Heart right ventricle (tissue), 16 donors: ENCODE measurements at regions not wholly inside any gene's neighbourhood (a gene's known extent, or its start where the extent isn't known, plus 50 kb on each side); places are given as distances from the start of the nearest gene placed in this dataset.

Experiments used
- ATAC-seq, 8 donors: fragments of 200-7000 bp; cut with Tn5 transposase; one replicate each; pipeline ENCODE4 v1.9.1; 2020; ENCODE audit warnings: mild to moderate bottlenecking in 8 of 8, moderate library complexity in 8 of 8, moderate number of reproducible peaks in 1 of 8
- DNase-seq, 2 donors: peaks; one replicate each; pipeline ENCODE4 v3.0.0-alpha.2; 2020
- H3K27ac ChIP-seq, 10 donors: fragments of 200-600 bp; sonication (generic) in 2 of 10; one replicate each; pipeline versions ENCODE4 v1.5.0 to v1.8.0; 2020 to 2022; ENCODE audit warnings: mild to moderate bottlenecking in 3 of 10
- H3K27me3 ChIP-seq, 7 donors: fragments of 200-600 bp; one replicate each; pipeline ENCODE4 v1.8.0; 2021 to 2022; ENCODE audit warnings: mild to moderate bottlenecking in 2 of 7
- H3K36me3 ChIP-seq, 9 donors: fragments of 200-600 bp; sonication (generic) in 1 of 9; one replicate each; pipeline versions ENCODE4 v1.5.0 to v1.8.0; 2020 to 2022; ENCODE audit warnings: mild to moderate bottlenecking in 2 of 9
- H3K4me1 ChIP-seq, 9 donors: fragments of 200-600 bp; sonication (generic) in 1 of 9; one replicate each; pipeline versions ENCODE4 v1.5.0 to v1.8.0; 2020 to 2022; ENCODE audit warnings: mild to moderate bottlenecking in 4 of 9
- H3K4me3 ChIP-seq, 10 donors: fragments of 200-600 bp; sonication (generic) in 2 of 10; one replicate each; pipeline versions ENCODE4 v1.5.0 to v1.8.0; 2020 to 2022; ENCODE audit warnings: mild to moderate bottlenecking in 7 of 10, moderate library complexity in 2 of 10
- H3K9me3 ChIP-seq, 11 donors: fragments of 200-600 bp in 10 of 11; sonication (generic) in 2 of 11; one replicate each; pipeline versions ENCODE4 v1.5.0 to v1.8.0; 2013 to 2022; ENCODE audit warnings: mild to moderate bottlenecking in 2 of 11, control low read depth in 1 of 11, moderate library complexity in 1 of 11
- CTCF ChIP-seq, 9 donors: fragments of 200-600 bp; sonication (generic) in 2 of 9; IDR thresholded peaks; one replicate each; pipeline versions ENCODE4 v1.5.0 to v1.8.0; 2021 to 2022; ENCODE audit warnings: antibody characterized with exemption in 9 of 9, mild to moderate bottlenecking in 5 of 9, moderate library complexity in 1 of 9
- WGBS, 2 donors: extraction: QIAGEN DNeasy Blood & Tissue Kit; methylation state at CpG; one replicate each; pipeline ENCODE4 v1.1.7; 2013; ENCODE audit warnings: inconsistent platforms in 1 of 2; 5-methylcytosine and 5-hydroxymethylcytosine counted together
- intact Hi-C, 10 donors: fragments of 100-400 bp; cut with DNase I; formaldehyde crosslinking; loops; one replicate each; pipeline versions ENCODE4 v1.11.1 to v1.14.2; 2022
- donor health status: Arrhythmogenic right ventricular cardiomyopathy.
- donor health status: ischemic (EF 13 %, LVEDD 7.1; RV severe dilation, severe dysfunction).
- donor health status: healthy with polysubstance abuse.
- donor health status: DM: no; HTN: yes; CAD: no.
- donor health status: DM: no; HTN: no; CAD: no.
- donor health status: ischemic (EF 25% LVEDD 6.9; RV normal size, moderate dysfunction).
- donor health status: ischemic (EF 25% LVEDD 5.7; RV mildly dilated, moderate dysfunction).
- donor health status: healthy.
- donor health status: DM: yes; HTN: yes; CAD: no.
- donor health status: Ischemic cardiomyopathy.
- donor health status: ischemic (EF 35%, LVEDD 5.7; RV mildly dilated, moderate dysfunction).
- donor health status: nonischemic (EF 11% LVEDD 7.7; RV severe dilation, severe dysfunction).
- donor health status: DM: yes; HTN: yes; CAD: no.
- donor health status: PGD.
- donor health status: ischemic (EF 29% LVEDD 5.4; RV normal size, mild dysfunction).
- donor health status: nonischemic (EF 23%, LVEDD 6.1; RV moderate dilation, normal function).

GRCh38 chr1:229769809-229770208 lies 143.8 kb downstream of the URB2 start:
- Histone ChIP-seq H3K4me1 (no peaks in the 10 kb centered on the region), H3K9me3 (peaks cover 0 to 14% (median 0%) of the 10 kb centered on the region in 11 donors), H3K4me3 (no peak overlapping the region), H3K27ac (no peak overlapping the region), H3K27me3 (peaks cover 0 to 23% (median 9%) of the 10 kb centered on the region in 7 donors), H3K36me3 (no peaks in the 10 kb centered on the region)
- intact Hi-C loops, result no loop called here
- DNase-seq (no peak), ATAC-seq (no peak)
- WGBS, 2 donors, result 85 to 86% methylated on average over 5 of the region's 5 CpGs
- TF ChIP-seq CTCF (IDR thresholded peaks at IDR 0.05), result no peak

GRCh38 chr1:229778794-229779193 lies 152.7 kb downstream of the URB2 start:
- H3K4me1 ChIP-seq, result peaks cover 0 to 9% (median 0%) of the 10 kb centered on the region in 9 donors
- no peak for DNase-seq
- intact Hi-C loops, result no loop called here
- no peak overlapping the region for H3K27ac ChIP-seq
- 45 to 51% methylated on average over 5 of the region's 5 CpGs for WGBS, 2 donors
- H3K9me3 ChIP-seq, result no peaks in the 10 kb centered on the region
- ATAC-seq, result no peak
- H3K36me3 ChIP-seq, result no peaks in the 10 kb centered on the region
- H3K4me3 ChIP-seq, result no peak overlapping the region
- H3K27me3 ChIP-seq, result peaks cover 0 to 12% (median 5%) of the 10 kb centered on the region in 7 donors
- no peak for TF ChIP-seq CTCF (IDR thresholded peaks at IDR 0.05)

GRCh38 chr1:229781453-229781852 lies 155.4 kb downstream of the URB2 start:
- intact Hi-C loops, result no loop called here
- peaks cover 0 to 9% (median 0%) of the 10 kb centered on the region in 9 donors for H3K4me1 ChIP-seq
- no peaks in the 10 kb centered on the region for H3K36me3 ChIP-seq
- H3K27me3 ChIP-seq, result peaks cover 0 to 12% (median under 1%) of the 10 kb centered on the region in 7 donors
- no peak overlapping the region for H3K27ac ChIP-seq
- peaks cover 0 to 3% (median 0%) of the 10 kb centered on the region in 11 donors for H3K9me3 ChIP-seq
- peak in 3 of 9 donors; percentile 14 to 30 (median 22) for TF ChIP-seq CTCF (IDR thresholded peaks at IDR 0.05)
- DNase-seq (peak in 1 of 2 donors; percentile 10), ATAC-seq (peak in 3 of 8 donors; percentile 16 to 44 (median 39))
- H3K4me3 ChIP-seq, result no peak overlapping the region
- 57 to 65% methylated on average over 7 of the region's 7 CpGs for WGBS, 2 donors

- Histone ChIP-seq H3K27ac (no peak overlapping the region), H3K4me1 (peaks cover 0 to 9% (median 0%) of the 10 kb centered on the region in 9 donors), H3K27me3 (peaks cover 0 to 12% (median 0%) of the 10 kb centered on the region in 7 donors), H3K36me3 (no peaks in the 10 kb centered on the region), H3K9me3 (peaks cover 0 to 11% (median 0%) of the 10 kb centered on the region in 11 donors), H3K4me3 (no peak overlapping the region)
- TF ChIP-seq CTCF (IDR thresholded peaks at IDR 0.05), result no peak
- WGBS, 2 donors, result 86 to 97% methylated on average over 1 of the region's 1 CpG
- intact Hi-C loops, result no loop called here
- ATAC-seq (no peak), DNase-seq (no peak)
These were observed 156.4 kb downstream of the URB2 start for GRCh38 chr1:229782469-229782868.
